Peyer's patch (tissue), 4 donors: ENCODE measurements at regions not wholly inside any gene's neighbourhood (a gene's known extent, or its start where the extent isn't known, plus 50 kb on each side); places are given as distances from the start of the nearest gene placed in this dataset.

Source experiments
- POLR2A ChIP-seq, 2 donors: fragments of 450-650 bp; IDR thresholded peaks; one replicate each; pipeline ENCODE4 v1.5.1; 2017; ENCODE audit warnings: antibody characterized with exemption in 2 of 2, mild to moderate bottlenecking in 2 of 2, moderate library complexity in 2 of 2
- TF ChIP-seq, protein P1 (sequence below), 6 experiments: fragments of 450-650 bp in 4 of 6; fragments of 200-600 bp in 2 of 6; sonication (generic) in 1 of 6; IDR thresholded peaks; one replicate each; pipeline ENCODE4 v1.5.1; 2017 to 2019; ENCODE audit warnings: antibody characterized with exemption in 6 of 6, mild to moderate bottlenecking in 3 of 6, moderate library complexity in 1 of 6

DNA sequence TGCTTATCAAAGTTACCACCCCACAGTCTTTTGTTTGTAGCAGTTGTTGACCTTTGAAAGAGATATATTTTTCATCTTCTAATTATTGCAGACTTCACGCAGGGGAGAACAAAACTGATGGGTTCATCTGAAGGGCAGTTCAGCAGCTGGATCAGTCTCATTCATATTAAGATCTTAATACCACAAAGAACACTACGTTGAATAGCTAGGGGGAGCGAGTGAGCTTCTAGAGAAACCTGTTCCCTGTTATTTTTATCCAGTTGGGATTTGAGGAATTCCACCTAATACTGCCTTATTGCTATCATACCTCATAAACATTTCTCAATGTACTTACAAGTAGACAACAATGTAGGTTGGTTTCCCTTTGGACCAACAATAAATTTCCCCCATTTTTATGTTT lies 306.1 kb upstream of the KIF2B start:
- TF ChIP-seq, protein P1, sequence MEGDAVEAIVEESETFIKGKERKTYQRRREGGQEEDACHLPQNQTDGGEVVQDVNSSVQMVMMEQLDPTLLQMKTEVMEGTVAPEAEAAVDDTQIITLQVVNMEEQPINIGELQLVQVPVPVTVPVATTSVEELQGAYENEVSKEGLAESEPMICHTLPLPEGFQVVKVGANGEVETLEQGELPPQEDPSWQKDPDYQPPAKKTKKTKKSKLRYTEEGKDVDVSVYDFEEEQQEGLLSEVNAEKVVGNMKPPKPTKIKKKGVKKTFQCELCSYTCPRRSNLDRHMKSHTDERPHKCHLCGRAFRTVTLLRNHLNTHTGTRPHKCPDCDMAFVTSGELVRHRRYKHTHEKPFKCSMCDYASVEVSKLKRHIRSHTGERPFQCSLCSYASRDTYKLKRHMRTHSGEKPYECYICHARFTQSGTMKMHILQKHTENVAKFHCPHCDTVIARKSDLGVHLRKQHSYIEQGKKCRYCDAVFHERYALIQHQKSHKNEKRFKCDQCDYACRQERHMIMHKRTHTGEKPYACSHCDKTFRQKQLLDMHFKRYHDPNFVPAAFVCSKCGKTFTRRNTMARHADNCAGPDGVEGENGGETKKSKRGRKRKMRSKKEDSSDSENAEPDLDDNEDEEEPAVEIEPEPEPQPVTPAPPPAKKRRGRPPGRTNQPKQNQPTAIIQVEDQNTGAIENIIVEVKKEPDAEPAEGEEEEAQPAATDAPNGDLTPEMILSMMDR (IDR thresholded peaks at IDR 0.05), result no peak
- TF ChIP-seq POLR2A (IDR thresholded peaks at IDR 0.05), result no peak
